ENCODE measurements at regions not wholly inside any gene's neighbourhood (a gene's known extent, or its start where the extent isn't known, plus 50 kb on each side); places are given as distances from the start of the nearest gene placed in this dataset.

DNA sequence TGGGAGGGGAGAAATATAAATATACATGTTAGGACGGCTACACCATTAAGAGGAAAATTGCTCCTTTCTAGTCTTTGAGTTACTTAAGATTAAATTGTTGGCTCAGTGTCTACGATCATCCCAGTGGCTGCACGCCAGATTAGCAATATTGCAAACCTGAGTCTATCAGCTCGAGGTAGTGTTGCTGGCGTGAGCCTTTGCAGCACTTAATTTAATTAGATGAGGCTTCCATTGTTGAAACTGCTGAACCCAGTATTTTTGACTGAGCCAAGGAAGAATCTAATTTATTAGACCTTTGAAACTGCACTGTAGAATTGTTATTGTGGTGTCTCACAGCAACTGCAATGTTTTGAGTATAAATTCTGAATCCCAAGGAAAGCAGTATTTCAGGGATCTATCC is 782.4 kb upstream of the ROBO1 start:
- TF ChIP-seq, protein P1, sequence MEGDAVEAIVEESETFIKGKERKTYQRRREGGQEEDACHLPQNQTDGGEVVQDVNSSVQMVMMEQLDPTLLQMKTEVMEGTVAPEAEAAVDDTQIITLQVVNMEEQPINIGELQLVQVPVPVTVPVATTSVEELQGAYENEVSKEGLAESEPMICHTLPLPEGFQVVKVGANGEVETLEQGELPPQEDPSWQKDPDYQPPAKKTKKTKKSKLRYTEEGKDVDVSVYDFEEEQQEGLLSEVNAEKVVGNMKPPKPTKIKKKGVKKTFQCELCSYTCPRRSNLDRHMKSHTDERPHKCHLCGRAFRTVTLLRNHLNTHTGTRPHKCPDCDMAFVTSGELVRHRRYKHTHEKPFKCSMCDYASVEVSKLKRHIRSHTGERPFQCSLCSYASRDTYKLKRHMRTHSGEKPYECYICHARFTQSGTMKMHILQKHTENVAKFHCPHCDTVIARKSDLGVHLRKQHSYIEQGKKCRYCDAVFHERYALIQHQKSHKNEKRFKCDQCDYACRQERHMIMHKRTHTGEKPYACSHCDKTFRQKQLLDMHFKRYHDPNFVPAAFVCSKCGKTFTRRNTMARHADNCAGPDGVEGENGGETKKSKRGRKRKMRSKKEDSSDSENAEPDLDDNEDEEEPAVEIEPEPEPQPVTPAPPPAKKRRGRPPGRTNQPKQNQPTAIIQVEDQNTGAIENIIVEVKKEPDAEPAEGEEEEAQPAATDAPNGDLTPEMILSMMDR (IDR thresholded peaks at IDR 0.05), result no peak
- no peak for TF ChIP-seq POLR2A (IDR thresholded peaks at IDR 0.05)
